Right hindlimb (tissue), 1 donor: ENCODE measurements at regions not wholly inside any gene's neighbourhood (a gene's known extent, or its start where the extent isn't known, plus 50 kb on each side); places are given as distances from the start of the nearest gene placed in this dataset.
"Not testable (repeated sequence)": the region's sequence is repeated elsewhere in the genome, so short reads cannot be mapped to it uniquely, and the experiment has no call there.

Experiments
- DNase-seq: peaks from one replicate; pipeline ENCODE4 v3.0.0-alpha.2; 2018

DNA sequence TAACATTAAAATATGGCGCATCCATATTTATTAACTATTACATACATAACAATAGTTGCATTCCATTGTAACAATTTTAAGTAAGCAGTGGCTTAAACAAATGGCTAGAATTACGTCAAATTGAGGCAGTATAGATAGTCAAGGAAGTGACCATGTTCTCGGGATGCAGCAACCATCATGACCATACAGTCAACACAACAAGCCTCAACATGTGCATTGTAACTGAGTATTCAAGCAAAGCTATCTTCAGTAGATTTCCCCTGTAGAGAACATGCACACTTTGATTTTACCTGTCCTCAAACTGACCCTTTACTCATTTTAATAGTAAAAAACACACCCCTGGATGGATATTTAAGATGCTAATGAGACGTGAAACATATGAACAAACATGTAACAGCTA is 356.4 kb downstream of the HINT1 start:
- no peak for DNase-seq

DNA sequence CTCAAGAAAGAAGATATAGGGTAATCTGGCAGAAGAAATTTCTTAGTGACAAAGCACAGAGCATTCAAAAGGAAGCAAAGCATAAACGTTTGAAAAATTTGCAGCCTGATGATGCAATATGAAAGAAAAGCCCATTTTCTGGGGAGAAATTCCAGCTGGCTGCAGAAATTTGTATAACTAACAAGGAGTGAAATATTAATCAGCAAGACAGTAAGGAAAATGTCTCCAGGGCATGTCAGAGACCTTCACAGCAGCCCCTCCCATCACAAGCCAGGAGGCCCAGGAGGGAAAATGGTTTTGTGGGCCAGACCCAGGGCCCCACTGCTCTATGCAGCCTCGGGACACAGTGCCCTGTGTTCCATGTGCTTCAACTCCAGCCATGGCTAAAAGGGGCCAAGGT is 359.4 kb downstream of the HINT1 start:
- DNase-seq, result no peak

DNA sequence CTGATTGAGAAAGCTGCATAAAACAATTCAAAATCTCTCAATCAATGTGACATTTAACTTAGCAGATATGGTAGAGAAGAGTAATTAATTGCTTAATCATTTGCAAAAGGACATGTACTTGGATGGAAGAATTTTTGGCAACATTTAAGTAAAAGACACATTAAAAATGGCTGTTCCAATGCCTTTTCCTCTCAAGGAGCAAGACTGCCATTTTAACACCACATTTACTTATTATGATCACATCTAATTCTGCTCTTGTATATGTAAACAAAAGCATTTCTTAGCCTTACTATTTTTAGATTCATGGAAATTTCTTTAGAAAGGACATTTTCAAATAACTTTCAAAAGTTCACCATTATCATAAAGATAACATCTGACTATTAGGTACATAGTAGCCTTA is 360.0 kb downstream of the HINT1 start:
- no peak for DNase-seq

DNA sequence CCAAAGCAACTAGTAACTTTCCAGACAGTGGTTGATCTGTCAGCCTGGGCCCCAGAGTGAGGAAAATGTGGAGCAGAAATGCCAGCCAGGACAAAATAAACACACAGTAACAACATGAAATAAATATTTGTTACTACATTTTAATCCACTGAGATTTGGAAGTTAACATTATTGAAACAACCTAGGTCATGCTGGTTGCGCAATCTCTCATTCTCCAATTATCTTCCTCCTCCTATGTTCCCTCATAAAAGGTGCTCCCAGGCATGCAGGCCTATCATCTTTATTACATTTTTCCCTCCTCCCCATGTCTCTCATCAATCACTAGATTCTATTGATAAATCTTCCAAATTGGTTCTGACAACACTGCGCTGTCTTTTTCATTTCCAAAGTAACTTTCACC is 363.1 kb downstream of the HINT1 start:
- DNase-seq, result no peak

DNA sequence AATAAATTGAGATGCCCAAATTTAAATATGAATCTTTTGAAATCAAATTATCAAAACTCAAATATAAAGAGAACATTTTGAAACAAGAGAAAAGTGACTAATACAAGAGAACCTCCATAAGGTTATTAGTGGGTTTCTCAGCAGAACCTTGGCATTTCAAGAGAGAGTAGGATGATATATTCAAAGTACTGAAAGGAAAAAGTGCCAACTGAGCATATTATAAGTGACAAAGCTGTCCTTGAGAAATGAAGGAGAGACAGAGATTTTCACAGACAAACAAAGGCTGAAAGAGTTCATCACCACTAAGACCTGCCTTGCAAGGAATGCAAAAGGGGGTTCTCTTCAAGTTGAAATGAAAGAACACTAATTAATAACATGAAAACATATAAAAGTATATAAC is 366.0 kb downstream of the HINT1 start:
- no peak for DNase-seq

DNA sequence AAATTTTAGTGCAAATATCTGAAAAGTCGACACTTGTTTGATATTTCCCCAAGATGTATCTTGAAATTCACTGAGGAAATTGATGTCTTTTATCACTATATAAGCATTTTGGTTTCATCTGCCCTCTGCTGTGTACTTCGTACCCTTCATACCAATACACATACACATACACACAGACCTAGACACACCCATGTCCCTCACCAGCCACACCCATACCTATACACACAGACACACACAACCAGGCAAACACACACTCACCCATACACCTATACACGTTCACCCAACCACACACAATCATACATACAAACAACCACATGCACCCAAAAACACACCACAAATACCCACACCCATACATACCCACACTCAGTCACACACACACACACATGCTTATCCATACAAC is 367.8 kb downstream of the HINT1 start:
- no peak for DNase-seq

DNA sequence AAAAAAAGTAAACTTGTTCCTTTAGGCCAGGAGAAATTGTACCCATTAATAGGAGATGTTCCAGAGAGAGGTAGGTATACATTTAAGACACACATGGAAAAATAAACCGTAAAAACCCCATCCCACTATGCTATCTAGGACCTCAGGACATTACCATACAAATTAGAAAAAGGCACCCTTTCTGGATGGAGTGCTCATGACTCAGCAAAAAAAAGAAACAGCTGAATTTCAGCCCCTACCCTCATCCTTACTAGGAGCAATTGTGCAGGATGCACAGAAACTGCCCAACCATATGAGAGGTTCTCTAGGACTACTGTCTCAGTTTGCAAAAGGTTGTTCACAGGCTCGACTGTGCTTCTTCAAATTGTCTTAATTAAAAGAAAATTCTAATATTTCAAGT is 368.2 kb downstream of the HINT1 start:
- DNase-seq, result no peak

DNA sequence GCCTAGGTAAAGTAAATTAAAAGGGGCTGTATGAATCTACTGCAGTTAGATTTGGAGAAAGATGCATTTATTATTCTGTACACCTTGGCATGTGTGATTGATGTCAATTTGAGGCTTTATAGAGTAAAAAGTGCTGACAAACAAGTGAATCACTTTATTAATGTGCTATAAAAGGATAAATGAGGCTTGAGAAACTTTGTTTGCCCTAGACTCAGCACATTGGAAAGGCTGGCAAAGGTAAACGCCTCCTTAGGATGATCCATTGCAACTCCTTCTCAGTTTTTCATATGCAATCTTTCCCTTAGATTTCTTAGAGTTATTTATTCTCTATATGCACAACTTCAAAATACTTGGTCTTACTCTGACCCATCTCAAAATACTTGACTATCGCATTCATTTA is 369.0 kb downstream of the HINT1 start:
- DNase-seq, result no peak

DNA sequence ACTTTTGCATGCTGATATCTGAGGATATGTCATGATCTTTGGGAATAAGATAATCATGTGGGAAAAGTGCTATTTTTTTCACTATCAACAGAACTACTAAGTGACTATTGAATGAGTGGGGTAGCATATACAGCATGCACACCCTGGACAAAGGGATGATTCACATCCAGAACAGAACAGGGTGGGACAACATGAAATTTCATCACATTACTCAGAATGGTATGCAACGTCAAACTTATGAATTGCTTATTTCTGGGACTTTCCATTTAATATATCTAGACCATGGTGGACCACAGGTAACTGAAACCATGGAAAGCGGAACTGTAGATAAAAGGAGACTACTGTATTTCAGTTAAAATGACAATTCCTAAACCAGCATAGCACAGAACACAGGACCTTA is 370.0 kb downstream of the HINT1 start:
- no peak for DNase-seq

DNA sequence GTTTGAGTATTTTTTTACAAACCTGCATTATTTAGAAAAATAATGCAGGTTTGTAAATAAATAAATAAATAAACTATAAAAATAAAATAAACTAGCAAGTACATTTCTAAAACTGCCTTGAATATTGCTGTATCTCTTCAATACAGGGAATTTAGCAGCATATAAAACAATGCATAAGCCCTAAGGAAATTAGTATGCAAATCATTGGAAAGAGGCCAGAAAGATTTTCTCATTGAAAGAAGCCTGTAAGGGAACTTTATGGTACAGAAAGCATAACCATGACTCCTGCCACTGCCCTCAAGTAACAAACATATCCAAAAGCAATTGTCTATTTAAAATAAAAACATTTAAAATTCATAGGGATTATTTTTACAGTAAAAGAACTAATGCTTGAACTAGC is 387.3 kb downstream of the HINT1 start:
- DNase-seq, result no peak

DNA sequence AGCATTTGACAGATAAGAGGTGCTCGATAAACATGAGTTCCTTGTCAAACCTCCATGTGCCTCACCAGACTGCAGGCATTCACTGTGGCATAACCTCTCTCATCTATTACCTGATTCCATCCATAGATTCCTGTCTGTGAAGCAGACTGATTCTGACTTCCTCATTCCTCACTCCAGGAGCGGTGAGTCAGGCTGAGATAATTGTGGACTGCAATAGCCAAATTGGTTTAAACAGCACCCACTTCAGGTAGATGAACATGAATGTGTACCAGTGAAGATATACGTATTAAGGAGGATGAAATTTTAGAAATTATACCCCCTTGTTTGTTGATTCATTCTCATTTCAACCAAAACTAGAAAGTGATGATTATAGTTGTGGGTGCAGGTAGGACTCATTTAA is 391.2 kb downstream of the HINT1 start:
- DNase-seq, result no peak

DNA sequence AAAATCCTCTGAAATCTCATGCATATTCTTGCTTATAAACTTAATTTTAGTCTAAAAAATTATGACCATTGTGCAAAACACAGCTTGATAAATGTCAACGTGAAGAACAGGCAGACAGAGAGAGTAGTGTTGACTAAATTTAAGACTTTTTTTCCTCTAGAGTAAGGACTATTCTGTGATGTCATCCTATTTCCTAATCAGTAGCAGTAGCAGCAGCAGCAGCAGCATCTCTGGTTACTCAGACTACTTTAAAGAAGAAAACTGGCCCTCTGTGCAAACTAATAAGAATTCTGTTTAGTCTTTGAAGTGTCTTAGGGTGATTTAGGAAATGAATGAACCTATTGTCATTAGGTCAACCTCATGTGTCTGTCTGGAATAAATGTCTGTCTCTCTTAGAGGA is 403.0 kb downstream of the HINT1 start:
- DNase-seq, result no peak

DNA sequence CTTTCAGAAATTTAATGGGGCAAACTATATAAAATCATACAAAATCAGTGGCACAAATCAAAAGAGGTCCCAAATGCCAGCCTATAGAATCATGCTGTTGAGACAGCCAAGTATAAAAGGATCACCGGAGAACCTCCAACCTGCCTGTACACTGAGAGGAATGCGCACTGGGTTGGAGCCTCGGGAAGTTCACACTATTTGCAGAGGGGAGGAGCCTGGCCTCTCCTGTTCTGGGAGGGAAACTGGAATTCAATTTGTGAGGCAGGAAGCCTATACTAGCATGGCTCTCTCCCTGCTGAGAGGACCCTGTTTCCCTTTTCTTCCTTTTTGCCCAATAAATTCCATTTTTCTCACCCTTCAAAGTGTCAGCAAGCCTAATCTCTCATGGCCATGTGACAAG is 406.0 kb downstream of the HINT1 start:
- no peak for DNase-seq

DNA sequence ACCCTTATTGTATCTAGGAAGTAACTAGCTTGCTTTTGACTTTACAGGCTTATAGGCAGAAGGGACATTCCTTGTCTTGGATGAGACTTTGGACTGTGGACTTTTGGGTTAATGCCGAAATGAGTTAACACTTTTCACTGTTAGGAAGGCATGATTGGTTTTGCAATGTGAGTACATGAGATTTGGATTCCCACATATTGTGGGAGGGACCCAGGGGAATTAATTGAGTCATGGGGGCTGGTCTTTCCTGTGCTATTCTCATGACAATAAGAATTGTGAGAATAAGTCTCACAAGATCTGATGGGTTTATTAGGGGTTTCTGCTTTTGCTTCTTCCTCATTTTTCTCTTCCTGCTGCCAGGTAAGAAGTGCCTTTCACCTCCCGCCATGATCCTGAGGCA is 417.5 kb downstream of the HINT1 start:
- DNase-seq, result no peak

DNA sequence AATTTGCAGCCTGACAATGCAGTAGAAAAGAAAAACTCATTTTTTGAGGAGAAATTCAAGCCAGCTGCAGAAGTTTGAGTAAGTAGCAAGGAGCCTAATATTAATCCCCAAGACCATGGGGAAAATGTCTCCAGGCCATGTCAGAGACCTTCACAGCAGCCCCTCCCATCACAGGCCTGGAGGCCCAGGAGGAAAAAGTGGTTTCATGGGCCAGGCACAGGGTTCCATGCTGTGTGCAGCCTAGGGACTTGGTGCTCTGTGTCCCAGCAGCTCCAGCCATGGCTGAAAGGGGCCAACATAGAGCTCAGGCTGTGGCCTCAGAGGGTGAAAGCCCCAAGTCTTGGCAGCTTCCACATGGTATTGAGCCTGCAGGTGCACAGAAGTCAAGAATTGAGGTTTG is 418.4 kb downstream of the HINT1 start:
- DNase-seq, result not testable (repeated sequence)

DNA sequence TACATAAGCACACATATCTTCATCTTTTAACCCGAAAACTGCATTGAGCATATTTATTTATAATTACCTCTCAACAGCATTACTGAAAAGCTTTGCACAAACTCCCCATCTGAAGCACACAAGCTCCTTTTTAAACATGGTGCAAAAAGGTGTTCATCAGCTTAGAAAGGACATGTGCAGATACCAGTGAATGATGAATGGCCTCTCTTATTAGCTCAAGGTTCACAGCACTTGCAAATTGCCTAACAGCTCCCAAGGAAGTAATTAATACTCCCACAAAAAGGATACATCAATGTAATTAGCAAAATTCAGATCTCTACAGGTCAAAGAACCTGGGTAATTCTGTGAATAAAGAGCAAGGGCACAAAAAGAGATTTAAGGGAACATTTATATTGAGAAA is 422.0 kb downstream of the HINT1 start:
- no peak for DNase-seq

DNA sequence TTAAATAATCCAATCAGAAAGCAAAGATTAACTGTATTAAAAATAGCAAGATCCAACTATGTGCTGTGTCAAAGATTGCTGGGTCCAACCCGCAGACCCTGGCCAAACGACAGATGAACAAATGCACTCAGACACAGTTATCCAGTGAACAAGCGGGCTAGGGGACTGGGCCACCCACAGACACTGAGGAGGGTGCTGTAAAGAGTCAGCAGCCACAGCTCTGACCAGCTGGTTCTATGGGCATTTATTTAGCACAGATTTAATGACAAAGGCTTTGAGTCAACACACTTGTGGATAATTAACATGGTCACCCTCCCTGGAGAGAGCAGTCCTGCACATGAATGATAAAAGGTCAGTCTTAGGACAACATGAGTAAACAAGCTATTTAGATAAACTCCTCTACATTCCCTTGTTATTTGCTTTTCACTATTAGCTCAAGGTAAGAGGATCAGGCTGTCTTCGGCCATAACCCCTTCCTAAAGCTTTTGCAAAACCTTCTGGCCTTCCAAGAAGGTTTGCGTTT is 424.9 kb downstream of the HINT1 start:
- DNase-seq, result no peak

DNA sequence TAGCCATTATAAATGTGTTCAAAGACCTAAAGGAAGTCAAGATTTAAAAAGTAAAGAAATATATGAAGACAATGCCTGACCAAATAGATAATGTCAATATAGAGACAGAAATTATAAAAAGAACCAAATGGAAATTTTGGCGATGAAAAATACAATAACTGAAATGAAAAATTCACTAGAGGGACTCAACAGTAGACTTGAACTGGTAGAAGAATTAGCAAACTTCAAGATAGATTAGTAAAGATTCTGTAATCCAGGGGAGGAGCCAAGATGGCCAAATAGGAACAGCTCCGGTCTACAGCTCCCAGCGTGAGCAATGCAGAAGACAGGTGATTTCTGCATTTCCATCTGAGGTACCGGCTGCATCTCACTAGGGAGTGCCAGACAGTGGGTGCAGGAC is 433.2 kb downstream of the HINT1 start:
- DNase-seq, result no peak

DNA sequence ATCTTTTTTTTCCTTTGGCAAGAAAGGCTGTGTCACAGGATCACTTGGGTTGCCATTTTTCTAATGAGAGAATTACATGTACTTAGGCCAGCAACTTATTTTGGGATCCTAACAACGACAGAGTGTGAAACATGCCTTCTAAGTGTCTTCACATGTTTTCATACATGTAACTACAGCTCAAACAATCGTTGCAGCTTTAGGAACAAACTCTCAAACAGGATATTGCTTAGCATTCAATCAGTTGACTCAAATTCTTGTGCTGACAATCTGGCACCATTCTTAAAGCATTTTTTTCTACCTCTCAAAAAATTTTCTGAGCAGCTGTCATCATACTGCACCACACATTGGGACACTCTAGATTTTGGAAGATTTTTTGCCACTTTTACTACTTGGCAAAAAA is 435.5 kb downstream of the HINT1 start:
- no peak for DNase-seq

DNA sequence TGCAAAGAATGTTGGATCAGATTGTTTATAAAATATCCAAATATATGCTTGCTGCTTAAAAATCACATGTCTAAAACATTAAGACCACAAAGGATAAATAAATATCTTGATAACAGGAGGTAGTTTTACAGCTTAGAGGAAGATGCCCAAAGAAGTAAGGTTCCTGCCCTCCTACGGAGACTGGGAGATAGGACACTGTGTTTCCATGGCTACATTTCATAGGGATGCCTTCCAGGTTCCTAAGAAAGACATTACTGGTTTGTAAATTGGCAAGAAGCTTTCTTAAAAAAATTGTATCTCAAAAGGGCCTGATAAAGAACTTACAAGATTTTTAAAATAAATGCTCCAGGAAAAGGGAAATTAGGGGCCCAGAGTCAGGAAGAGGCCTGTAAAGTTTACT is 437.2 kb downstream of the HINT1 start:
- DNase-seq, result no peak

DNA sequence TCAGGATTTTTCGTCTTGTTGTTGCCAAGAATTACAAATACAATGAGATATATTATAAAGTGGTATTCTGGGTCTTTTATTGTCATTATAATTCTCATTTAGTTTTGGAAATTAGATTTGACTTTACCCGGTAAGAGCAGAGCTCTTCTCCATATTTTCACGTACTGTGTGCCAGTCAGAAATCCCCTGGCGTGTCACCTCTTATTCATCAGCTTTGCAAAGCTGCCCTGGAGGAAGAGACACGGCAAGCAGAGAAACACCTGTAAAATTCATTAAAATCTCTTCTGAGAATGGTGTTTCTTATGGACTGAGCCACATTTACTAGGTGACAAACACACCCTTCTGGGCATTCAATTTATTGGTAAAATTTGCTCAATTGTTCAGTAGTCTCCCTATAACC is 440.4 kb downstream of the HINT1 start:
- no peak for DNase-seq

DNA sequence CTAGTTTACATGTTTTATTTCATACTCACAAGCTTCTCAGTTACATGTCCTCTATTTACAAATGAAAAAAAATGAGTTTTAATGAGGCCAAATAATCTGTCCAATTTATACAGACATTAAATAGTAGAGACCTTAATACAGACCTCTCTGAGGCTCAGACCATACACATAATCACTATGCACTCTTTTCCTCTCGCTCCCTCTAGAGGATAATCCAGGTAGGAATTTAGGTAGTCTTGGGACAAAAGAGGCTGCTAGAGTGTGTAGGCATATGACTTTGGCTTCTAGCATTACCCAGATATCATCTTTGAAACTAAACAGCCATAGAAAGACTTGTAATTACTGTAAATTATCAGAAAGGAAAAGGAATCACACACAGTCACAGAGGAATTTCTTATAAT is 444.7 kb downstream of the HINT1 start:
- DNase-seq, result no peak

DNA sequence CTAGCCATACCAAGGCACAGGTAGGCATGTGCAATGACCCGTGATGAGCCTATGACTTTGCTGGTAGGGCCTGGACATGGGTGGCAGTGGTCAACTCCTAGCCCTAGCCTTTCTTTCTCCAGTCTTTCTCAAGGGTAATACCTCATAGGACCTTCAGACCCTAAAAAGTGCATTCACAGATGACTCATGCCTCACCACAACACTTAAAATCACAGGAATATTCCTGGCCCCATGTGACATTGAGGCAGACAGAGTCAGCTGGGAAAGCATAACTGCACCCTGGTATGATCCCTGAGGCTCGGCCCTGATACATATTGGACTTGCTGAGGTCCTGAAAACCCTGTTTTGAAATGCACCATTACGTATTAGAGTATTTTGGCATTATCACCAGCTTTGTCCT is 449.5 kb downstream of the HINT1 start:
- no peak for DNase-seq

DNA sequence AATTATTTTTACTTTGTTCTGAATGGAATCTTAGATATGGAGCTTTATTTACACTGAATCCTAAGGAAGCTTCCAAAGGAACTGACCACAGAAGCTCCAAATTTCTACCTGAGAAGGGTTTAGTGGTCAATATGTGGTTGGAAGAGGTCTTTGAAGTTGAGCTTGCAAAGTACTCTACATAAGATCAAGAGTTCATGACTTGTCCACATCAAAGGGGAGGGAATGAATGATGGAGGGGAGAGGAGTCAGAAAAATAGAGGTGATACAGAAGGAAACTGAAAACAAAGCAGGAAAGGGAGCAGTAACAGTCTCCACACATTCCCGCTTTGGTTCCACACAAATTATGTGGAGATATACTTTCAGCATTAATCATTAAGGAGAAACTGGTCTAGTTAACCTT is 450.9 kb downstream of the HINT1 start:
- DNase-seq, result no peak

DNA sequence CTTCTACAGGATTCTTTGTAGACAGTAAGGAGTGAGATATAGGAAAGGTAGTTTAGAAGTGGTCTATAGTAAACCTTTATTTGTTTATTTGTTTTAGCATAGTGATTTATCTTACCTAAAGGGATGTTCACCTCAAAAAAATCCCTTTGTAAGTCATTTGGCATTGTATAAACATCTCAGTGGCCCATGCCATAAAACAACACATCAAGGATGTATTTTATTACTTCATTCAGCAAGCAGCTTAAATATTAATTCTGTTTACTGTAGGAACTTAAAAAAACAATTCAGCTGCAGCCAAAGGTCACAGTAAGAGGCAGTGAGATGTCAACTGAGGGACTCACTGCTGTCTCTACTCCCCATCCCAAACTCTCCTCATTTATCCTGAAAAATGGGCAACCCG is 452.7 kb downstream of the HINT1 start:
- no peak for DNase-seq

DNA sequence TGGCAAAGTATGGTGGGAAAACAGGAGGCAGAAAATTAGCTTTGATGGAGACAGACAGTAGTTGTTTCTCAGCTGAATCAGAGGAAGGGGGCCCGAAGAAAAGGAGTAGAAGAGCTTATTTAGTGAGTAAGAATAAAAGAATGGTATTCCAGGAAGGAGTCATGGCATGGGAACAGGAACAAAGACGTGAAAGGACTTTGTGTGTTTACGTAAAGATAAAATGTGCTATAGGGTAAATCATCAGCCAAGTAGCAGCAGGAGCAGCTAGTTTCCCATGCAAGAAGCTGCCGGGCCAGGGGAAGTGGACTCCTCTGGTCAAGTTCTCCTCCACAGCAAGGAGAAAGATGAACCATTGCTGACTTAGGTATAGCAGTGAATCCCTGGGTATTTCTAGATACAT is 454.5 kb downstream of the HINT1 start:
- no peak for DNase-seq
